CD8-positive, alpha-beta memory T cell (primary cell): ENCODE measurements at regions not wholly inside any gene's neighbourhood (a gene's known extent, or its start where the extent isn't known, plus 50 kb on each side); places are given as distances from the start of the nearest gene placed in this dataset.
"Not testable (repeated sequence)": the region's sequence is repeated elsewhere in the genome, so short reads cannot be mapped to it uniquely, and the experiment has no call there.

ENCODE experiments used
- CTCF ChIA-PET: fragments of 350-600 bp; sonication (Branson Sonifier 250); formaldehyde crosslinking; loops from one replicate; lab custom pipeline; 2021; ENCODE audit warnings: antibody characterized with exemption; lab: Charles Lee
- POLR2A ChIA-PET: fragments of 350-600 bp; sonication (Branson Sonifier 250); formaldehyde crosslinking; loops from one replicate; lab custom pipeline; 2021; ENCODE audit warnings: antibody characterized with exemption; lab: Charles Lee
- DNase-seq, 5 donors: peaks; one replicate each; pipeline versions ENCODE4 v3.0.0 to v3.0.0-alpha.2; 2020 to 2022; ENCODE audit warnings: mixed read lengths in 1 of 5
- H3K27ac ChIP-seq: one replicate; pipeline ENCODE4 v1.7.0; 2013; ENCODE audit warnings: low read depth, mild to moderate bottlenecking, low read length, moderate library complexity
- H3K27me3 ChIP-seq: 2 replicates; pipeline ENCODE4 v1.7.0; 2013; ENCODE audit warnings: low read length, mild to moderate bottlenecking; ENCODE audit not compliant: insufficient read depth, poor library complexity, severe bottlenecking
- H3K36me3 ChIP-seq: 2 replicates; pipeline ENCODE4 v1.7.0; 2013; ENCODE audit warnings: mild to moderate bottlenecking, low read length, moderate library complexity; ENCODE audit not compliant: insufficient read depth
- H3K4me1 ChIP-seq: 2 replicates; pipeline ENCODE4 v1.7.0; 2013; ENCODE audit warnings: mild to moderate bottlenecking, low read length, moderate library complexity; ENCODE audit not compliant: insufficient read depth
- H3K4me3 ChIP-seq: 2 replicates; pipeline ENCODE4 v1.7.0; 2013; ENCODE audit warnings: mild to moderate bottlenecking, low read length
- H3K9me3 ChIP-seq: 2 replicates; pipeline ENCODE4 v1.7.0; 2013; ENCODE audit warnings: mild to moderate bottlenecking, low read length
- H3K27ac Mint-ChIP-seq, 8 donors: one replicate each; pipeline ENCODE4 v1.8.0; 2020 to 2021; ENCODE audit warnings: mixed read lengths in 8 of 8, mild to moderate bottlenecking in 6 of 8, inconsistent platforms in 3 of 8, moderate library complexity in 3 of 8
- H3K27me3 Mint-ChIP-seq, 2 donors: one replicate each; pipeline ENCODE4 v1.8.0; 2020 to 2021; ENCODE audit warnings: mixed read lengths in 2 of 2, mild to moderate bottlenecking in 1 of 2, moderate library complexity in 1 of 2
- H3K36me3 Mint-ChIP-seq, 3 donors: one replicate each; pipeline ENCODE4 v1.8.0; 2020 to 2021; ENCODE audit warnings: mixed read lengths in 3 of 3, inconsistent platforms in 1 of 3, mild to moderate bottlenecking in 1 of 3
- H3K4me1 Mint-ChIP-seq, 3 donors: one replicate each; pipeline ENCODE4 v1.8.0; 2020 to 2021; ENCODE audit warnings: mixed read lengths in 3 of 3, inconsistent platforms in 1 of 3, mild to moderate bottlenecking in 1 of 3
- H3K4me3 Mint-ChIP-seq, 7 donors: one replicate each; pipeline ENCODE4 v1.8.0; 2020 to 2021; ENCODE audit warnings: mixed read lengths in 7 of 7, mild to moderate bottlenecking in 6 of 7, moderate library complexity in 4 of 7, inconsistent platforms in 2 of 7
- H3K9me3 Mint-ChIP-seq, 5 donors: one replicate each; pipeline ENCODE4 v1.8.0; 2020 to 2022; ENCODE audit warnings: mixed read lengths in 5 of 5, mild to moderate bottlenecking in 3 of 5, moderate library complexity in 2 of 5, inconsistent platforms in 1 of 5

- H3K9me3 ChIP-seq, H3K4me1 ChIP-seq, H3K36me3 Mint-ChIP-seq, H3K36me3 ChIP-seq, H3K27me3 Mint-ChIP-seq, POLR2A ChIA-PET, H3K4me3 ChIP-seq, H3K27ac ChIP-seq, H3K27ac Mint-ChIP-seq, CTCF ChIA-PET, H3K9me3 Mint-ChIP-seq, H3K27me3 ChIP-seq, DNase-seq: not testable (repeated sequence)
- Mint-ChIP-seq H3K4me1 (peaks cover 23 to 53% (median 24%) of the 10 kb centered on the region in 3 donors), H3K4me3 (peak overlapping the region in 1 of 7 donors; percentile 27)
These were observed 59.0 kb upstream of the NUTM2F start for GRCh38 chr9:94387338-94388010.

- H3K4me3 ChIP-seq, CTCF ChIA-PET, H3K36me3 ChIP-seq, H3K27me3 ChIP-seq, H3K27me3 Mint-ChIP-seq, H3K27ac Mint-ChIP-seq, DNase-seq, H3K36me3 Mint-ChIP-seq, H3K9me3 Mint-ChIP-seq, H3K4me3 Mint-ChIP-seq, POLR2A ChIA-PET, H3K4me1 ChIP-seq, H3K9me3 ChIP-seq, H3K27ac ChIP-seq: not testable (repeated sequence)
- peaks cover 23 to 53% (median 24%) of the 10 kb centered on the region in 3 donors for H3K4me1 Mint-ChIP-seq
These were observed 59.6 kb upstream of the NUTM2F start for GRCh38 chr9:94388011-94388406.

- H3K9me3 Mint-ChIP-seq, H3K4me3 ChIP-seq, H3K4me3 Mint-ChIP-seq, DNase-seq, POLR2A ChIA-PET, H3K27me3 ChIP-seq, H3K27ac Mint-ChIP-seq, H3K27me3 Mint-ChIP-seq, H3K36me3 Mint-ChIP-seq, H3K9me3 ChIP-seq, CTCF ChIA-PET, H3K36me3 ChIP-seq, H3K27ac ChIP-seq, H3K4me1 ChIP-seq: not testable (repeated sequence)
- H3K4me1 Mint-ChIP-seq: peaks cover 20 to 44% (median 21%) of the 10 kb centered on the region in 3 donors
These were observed 62.1 kb upstream of the NUTM2F start for GRCh38 chr9:94390425-94391098.

- CTCF ChIA-PET, DNase-seq: not testable (repeated sequence)
These were observed 64.7 kb upstream of the NUTM2F start for GRCh38 chr9:94392971-94393624.

GRCh38 chr9:94397766-94398379 is 69.4 kb upstream of the NUTM2F start:
- Mint-ChIP-seq H3K27ac (peak overlapping the region in 2 of 8 donors; percentile 13 to 47), H3K4me1 (peaks cover 20 to 35% (median 30%) of the 10 kb centered on the region in 3 donors)
- DNase-seq, H3K4me3 ChIP-seq, H3K9me3 Mint-ChIP-seq, POLR2A ChIA-PET, CTCF ChIA-PET, H3K9me3 ChIP-seq, H3K27me3 ChIP-seq, H3K4me3 Mint-ChIP-seq, H3K27ac ChIP-seq, H3K36me3 Mint-ChIP-seq, H3K27me3 Mint-ChIP-seq, H3K4me1 ChIP-seq, H3K36me3 ChIP-seq: not testable (repeated sequence)

More at GRCh38 chr9:94392971-94393624, 64.7 kb upstream of the NUTM2F start:
- H3K9me3 Mint-ChIP-seq, H3K27ac ChIP-seq, H3K4me3 Mint-ChIP-seq, H3K4me3 ChIP-seq, H3K4me1 ChIP-seq, H3K27me3 Mint-ChIP-seq, H3K27me3 ChIP-seq, H3K27ac Mint-ChIP-seq, H3K9me3 ChIP-seq, POLR2A ChIA-PET, H3K36me3 Mint-ChIP-seq, H3K36me3 ChIP-seq: not testable (repeated sequence)
- H3K4me1 Mint-ChIP-seq: peaks cover 14 to 34% (median 20%) of the 10 kb centered on the region in 3 donors

- H3K4me3 Mint-ChIP-seq, H3K4me1 ChIP-seq, H3K27me3 Mint-ChIP-seq, H3K27ac ChIP-seq, H3K36me3 ChIP-seq, CTCF ChIA-PET, H3K9me3 ChIP-seq, H3K9me3 Mint-ChIP-seq, POLR2A ChIA-PET, H3K4me3 ChIP-seq, H3K27me3 ChIP-seq, DNase-seq, H3K36me3 Mint-ChIP-seq: not testable (repeated sequence)
- Mint-ChIP-seq H3K4me1 (peaks cover 25 to 38% (median 29%) of the 10 kb centered on the region in 3 donors), H3K27ac (peak overlapping the region in 1 of 8 donors; percentile 35)
These were observed 72.0 kb upstream of the NUTM2F start for GRCh38 chr9:94400461-94400860.

GRCh38 chr9:94402795-94403194 is 74.4 kb upstream of the NUTM2F start:
- POLR2A ChIA-PET, H3K27me3 ChIP-seq, H3K27ac ChIP-seq, H3K4me3 Mint-ChIP-seq, H3K9me3 ChIP-seq, DNase-seq, H3K36me3 ChIP-seq, H3K9me3 Mint-ChIP-seq, H3K4me3 ChIP-seq, H3K36me3 Mint-ChIP-seq, CTCF ChIA-PET, H3K27me3 Mint-ChIP-seq, H3K27ac Mint-ChIP-seq, H3K4me1 ChIP-seq: not testable (repeated sequence)
- H3K4me1 Mint-ChIP-seq: peaks cover 16 to 27% (median 18%) of the 10 kb centered on the region in 3 donors

GRCh38 chr9:94403571-94403970 is 75.1 kb upstream of the NUTM2F start:
- POLR2A ChIA-PET, H3K4me3 Mint-ChIP-seq, H3K9me3 Mint-ChIP-seq, H3K36me3 ChIP-seq, H3K27ac Mint-ChIP-seq, CTCF ChIA-PET, H3K27me3 ChIP-seq, H3K4me1 ChIP-seq, H3K9me3 ChIP-seq, H3K27ac ChIP-seq, H3K27me3 Mint-ChIP-seq, H3K4me3 ChIP-seq, H3K36me3 Mint-ChIP-seq, DNase-seq: not testable (repeated sequence)
- H3K4me1 Mint-ChIP-seq: peaks cover 18 to 30% (median 21%) of the 10 kb centered on the region in 3 donors
